OCI-LY7 (cell line): ENCODE measurements at regions not wholly inside any gene's neighbourhood (a gene's known extent, or its start where the extent isn't known, plus 50 kb on each side); places are given as distances from the start of the nearest gene placed in this dataset.

Source experiments
- EZH2phosphoT487 ChIP-seq: fragments of 200-600 bp; sonication (generic); IDR thresholded peaks from 2 replicates; pipeline ENCODE4 v1.6.1; 2018; ENCODE audit warnings: low read depth, borderline replicate concordance, mild to moderate bottlenecking, mixed run types, antibody characterized with exemption, low read length, moderate library complexity, mixed read lengths
- TF ChIP-seq, protein P1 (sequence below): fragments of 200-600 bp; sonication (generic); conservative IDR thresholded peaks from 2 replicates; pipeline ENCODE4 v1.5.1; 2014; ENCODE audit warnings: mild to moderate bottlenecking, antibody characterized with exemption, low read length, moderate library complexity, mixed read lengths

DNA sequence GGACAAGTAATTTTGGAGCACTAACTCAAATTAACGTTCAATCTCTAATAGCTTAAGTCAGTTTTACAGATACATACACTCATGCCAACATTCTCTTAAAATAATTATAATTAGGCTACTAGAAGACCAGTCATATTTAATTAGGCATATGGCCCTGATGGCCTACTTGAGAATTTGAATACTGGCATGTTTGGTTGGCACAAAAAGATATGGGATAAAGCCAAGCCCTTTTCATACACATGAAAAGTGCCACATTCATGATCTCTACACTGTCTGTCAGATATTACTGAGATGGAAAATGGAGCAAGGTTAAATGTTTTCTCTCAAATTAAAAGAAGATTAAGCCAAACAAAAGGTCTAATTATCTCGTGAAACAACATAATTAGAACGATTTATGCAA, 1091.0 kb downstream of the C4orf33 start:
- TF ChIP-seq, protein P1, sequence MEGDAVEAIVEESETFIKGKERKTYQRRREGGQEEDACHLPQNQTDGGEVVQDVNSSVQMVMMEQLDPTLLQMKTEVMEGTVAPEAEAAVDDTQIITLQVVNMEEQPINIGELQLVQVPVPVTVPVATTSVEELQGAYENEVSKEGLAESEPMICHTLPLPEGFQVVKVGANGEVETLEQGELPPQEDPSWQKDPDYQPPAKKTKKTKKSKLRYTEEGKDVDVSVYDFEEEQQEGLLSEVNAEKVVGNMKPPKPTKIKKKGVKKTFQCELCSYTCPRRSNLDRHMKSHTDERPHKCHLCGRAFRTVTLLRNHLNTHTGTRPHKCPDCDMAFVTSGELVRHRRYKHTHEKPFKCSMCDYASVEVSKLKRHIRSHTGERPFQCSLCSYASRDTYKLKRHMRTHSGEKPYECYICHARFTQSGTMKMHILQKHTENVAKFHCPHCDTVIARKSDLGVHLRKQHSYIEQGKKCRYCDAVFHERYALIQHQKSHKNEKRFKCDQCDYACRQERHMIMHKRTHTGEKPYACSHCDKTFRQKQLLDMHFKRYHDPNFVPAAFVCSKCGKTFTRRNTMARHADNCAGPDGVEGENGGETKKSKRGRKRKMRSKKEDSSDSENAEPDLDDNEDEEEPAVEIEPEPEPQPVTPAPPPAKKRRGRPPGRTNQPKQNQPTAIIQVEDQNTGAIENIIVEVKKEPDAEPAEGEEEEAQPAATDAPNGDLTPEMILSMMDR: no peak
- TF ChIP-seq EZH2phosphoT487: no peak
